Amniotic epithelial cell (primary cell): ENCODE measurements at regions not wholly inside any gene's neighbourhood (a gene's known extent, or its start where the extent isn't known, plus 50 kb on each side); places are given as distances from the start of the nearest gene placed in this dataset.
"Not testable (repeated sequence)": the region's sequence is repeated elsewhere in the genome, so short reads cannot be mapped to it uniquely, and the experiment has no call there.

Source experiments
- DNase-seq: peaks from one replicate; pipeline ENCODE4 v3.0.0-alpha.2; 2010; ENCODE audit warnings: low read depth

DNA sequence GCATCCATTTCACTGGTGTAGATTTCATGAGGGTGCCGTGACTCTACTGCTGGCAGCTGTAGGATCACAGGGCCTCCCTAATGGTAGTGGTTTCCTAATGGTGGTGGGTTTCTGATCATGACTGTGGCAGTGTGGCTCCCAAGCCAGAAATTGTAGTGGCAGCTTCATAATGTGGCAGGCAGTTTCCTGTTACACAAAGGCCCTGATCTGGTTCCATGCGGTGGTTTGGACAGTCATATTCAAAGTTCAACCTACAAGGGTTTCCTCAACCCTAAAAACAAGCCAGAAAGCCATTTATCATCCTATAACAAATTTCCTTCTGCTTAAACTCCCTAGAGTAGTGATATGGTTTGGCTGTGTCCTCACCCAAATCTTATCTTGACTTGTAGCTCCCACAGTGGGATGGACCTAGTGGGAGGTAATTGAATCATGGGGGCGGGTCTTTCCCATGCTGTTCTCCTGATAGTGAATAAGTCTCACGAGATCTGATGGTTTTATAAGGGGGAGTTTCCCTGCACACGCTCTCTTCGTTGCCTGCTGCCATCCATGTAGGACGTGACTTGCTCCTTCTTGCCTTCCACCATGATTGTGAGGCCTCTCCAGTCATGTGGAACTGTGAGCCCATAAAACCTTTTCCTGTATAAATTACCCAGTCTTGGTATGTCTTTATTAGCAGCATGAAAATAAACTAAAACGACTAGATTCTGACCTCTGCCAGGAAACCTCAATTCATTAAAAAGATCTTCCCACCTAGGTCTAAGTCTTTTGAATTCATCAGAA is 257.1 kb downstream of the EFCAB11 start:
- no peak for DNase-seq

DNA sequence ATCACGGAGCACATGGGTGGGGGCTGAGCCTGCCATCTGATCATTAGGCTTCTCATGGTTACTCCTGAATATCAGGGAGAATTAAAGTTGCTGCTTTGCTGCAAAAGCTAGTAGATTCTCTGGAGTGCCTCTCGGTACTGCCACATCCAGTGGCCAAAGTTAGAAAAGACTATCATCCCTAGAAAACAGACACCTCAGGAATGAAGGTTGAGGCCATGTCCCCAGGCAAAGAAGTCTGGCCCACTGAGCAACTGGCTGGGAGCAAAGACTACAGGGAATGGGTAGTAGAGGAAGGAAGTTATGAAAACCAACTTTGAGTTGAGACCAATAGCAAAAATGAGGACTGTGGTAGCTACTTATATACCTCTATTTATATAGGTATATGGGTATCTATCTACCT is 258.7 kb downstream of the EFCAB11 start:
- DNase-seq = no peak

DNA sequence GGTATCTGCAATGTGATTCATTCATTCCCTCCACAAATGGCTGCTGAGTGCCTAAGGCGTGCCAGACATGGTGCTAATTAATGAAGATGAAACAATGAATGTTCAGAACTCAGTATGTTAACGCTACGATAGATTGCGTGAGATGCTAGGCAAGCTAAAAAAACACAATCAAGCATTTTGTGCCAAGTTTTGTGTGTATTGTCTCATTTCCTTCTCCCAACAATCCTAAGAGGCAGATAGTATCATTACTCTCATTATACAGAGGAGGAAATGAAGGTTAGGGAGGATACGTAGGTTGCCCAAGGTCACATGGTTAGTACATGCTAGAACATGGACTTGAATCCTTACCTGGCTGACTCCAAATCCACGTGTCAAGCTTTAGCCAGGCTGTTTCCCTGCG is 264.4 kb downstream of the EFCAB11 start:
- DNase-seq = no peak

DNA sequence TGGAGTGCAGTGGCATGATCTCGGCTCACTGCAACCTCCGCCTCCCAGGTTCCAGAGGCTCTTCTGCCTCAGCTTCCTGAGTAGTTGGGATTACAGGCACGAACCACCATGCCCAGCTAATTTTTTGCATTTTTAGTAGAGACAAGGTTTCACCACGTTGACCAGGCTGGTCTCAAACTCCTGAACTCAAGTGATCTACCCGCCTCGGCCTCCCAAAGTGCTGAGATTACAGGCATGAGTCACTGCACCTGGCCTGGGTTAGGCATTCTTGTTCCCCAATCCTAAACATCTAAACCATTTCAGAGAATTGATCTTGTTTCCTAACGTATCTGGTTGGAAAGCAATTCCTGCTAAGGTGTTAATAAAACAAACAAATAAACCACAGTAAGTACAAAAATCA is 264.8 kb downstream of the EFCAB11 start:
- not testable (repeated sequence) for DNase-seq

DNA sequence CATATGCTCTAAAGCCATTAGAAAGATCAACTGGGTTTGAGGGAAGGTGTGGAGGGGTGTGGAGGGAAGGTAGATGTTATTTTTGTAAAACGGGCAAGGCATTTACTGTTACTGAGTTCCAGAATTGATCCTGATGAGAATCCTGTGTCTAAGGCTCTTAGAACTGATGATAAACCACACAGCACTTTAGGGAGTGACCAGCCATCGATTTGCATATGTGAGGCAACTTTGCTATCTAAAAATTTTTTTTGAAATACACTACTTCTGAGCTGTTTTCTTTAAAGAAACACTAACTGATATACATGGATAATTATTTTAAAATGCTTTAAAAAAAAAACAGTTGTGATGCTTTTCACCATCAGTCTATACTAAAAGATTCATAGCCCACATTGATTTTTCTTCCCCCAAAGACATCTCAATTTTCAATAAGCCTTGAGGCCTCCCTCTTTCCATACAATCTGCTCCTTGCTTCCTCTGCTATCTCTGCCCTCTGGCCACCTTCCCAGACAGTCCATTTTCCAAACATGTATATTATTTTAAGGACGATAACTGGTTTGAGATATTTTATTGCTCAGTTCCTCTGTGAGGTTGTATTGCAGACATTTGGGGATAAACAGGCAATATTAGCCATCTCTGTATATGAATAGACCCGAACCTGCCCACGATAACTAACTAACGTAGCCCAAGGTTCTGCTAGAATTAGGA is 265.9 kb downstream of the EFCAB11 start:
- DNase-seq = no peak

DNA sequence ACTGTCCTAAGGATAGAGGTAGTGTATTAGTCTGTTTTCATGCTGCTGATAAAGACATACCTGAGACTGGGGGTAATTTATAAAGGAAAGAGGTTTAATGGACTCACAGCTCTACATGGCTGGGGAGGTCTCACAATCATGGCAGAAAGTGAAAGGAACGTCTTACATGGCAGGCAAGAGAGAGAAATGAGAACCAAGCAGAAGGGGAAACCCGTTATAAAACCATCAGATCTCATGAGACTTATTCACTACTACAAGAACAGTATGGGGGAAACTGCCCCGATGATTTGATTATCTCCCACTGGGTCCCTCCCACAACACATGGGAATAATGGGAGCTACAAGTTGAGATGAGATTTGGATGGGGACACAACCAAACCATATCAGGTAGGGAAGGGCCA is 267.4 kb downstream of the EFCAB11 start:
- DNase-seq = not testable (repeated sequence)

DNA sequence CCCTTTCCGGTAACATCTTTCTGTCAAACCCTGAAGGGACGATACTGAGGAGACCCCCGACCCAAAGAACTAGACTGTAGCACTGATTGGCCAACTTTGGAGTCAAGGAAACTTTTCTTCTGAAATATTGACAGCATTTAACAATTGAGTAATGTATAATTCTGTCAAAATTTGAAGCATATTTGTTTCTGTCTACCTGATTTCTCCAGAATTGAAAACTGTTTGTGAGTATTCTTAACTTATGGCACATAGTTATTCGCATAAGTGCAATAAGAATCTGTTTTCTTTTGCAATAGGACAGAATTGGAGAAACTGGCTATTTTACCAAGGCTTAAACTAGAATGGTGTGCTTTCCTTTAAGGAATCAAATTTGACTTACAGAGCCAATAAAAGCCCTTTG is 267.1 kb upstream of the FOXN3 start:
- DNase-seq = no peak

DNA sequence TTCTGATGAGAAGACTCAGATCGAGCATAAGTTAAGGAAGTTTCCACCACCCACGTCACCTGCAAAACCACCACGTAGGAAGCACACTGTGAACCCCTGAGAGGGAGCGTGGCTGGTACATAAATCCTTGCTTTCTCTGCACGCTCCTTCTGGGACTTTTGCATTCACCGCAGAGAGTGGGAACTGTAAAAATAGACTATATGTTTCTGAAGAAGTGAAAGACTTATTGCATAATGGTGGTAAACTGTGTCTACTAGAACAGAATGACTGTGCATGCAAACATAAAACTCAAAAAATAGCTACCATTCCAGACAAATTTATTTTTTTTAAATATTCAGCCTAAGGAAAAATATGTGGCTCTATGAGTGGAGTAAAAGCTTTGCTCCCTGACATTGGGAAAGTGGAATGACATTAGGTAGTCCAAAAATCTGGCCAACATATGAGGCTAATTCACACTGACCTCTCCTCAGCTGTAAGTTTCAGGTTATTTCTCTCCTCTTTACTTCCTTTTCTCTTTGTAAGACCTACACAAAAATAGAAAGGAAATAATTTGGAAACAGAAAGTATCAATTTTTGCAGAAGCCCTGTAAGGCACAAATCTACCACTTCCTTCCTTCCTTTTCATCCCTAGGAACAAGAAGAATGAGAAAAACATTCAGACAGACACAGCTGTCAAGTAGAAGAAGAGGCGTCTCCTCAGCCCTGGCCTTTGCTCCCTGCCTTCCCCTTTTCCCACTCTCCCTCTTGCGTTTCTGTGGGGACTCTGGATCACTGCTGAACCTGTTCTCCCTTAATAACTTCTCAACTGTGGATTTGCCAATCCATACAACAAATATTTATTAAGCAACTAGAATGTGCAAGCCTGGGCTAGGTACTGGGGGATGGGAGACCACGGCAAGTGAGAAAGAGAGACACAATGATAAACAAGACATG is 264.3 kb upstream of the FOXN3 start:
- peak; percentile 32 for DNase-seq

DNA sequence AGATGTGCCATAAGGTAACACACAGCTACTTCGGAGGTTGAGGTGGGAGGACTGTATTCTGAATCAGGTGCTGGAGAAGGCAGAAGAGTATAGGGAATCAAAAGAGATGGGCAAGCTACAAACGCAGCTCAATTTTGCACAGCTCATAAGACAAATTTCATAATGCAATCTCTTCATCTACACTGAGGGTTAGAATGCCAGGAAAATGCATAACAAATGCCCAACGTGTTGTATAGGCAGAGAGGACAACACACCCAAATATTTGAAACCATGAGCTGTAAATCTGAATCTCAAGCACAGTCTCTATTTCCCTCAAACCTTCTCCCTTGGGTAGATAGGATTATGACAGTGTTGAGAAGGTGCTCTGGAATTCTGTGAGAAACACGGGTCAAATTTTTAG is 263.1 kb upstream of the FOXN3 start:
- DNase-seq = no peak

DNA sequence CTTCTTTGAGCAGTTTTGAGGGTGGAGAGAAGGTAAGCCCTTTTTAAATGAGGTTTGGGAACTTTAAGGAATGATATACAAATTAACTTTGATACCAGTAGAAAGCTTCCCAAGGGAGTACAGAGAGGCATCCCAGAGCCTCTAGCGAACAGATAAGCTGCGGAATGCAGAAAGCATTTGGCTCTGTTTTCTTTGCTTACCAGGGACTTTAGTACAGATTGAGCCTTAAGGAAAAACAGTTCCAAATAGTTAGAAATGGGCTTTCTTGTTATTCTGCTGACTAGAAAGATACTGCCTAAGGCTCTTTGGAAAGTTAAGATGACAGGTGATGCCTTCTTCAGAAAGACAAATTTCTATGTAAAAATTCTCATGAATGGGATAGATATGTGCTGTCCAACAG is 261.7 kb upstream of the FOXN3 start:
- DNase-seq = peak; percentile 33

DNA sequence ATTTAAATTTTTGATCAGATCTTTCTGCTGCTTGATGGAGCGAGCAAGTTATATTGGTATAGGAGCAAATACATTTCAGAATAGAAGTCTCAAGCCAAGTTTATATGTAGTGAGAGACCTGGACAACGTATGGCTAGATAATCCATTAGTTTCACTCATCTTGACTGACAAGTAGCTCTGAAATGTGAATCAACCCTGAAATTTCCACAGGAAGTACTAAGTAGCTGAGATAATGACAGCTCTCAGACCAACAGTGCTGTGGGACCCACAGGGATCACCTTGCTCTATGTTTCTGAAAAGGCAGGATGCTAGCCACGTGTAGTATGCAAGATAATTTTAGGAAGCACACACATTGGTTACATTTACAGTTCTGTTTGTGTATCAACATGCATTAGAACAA is 258.6 kb upstream of the FOXN3 start:
- no peak for DNase-seq

DNA sequence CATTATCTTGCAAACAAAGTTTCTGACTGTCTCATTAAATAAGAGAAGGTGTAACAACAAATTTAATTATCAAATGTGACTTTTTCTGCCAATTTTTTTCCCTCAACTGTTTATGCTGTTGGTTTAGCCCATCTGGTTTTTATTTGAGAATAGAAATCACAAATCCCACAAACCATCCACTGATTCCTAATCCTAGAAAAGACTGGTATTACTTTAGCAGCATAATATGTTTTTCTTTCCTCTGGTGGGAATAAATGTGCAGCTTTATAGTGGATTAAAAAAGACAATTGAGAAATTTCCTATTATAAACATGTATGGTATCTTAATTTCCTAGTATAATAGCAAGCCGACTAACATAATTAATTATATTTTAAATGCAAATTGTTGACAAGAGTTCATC is 257.9 kb upstream of the FOXN3 start:
- no peak for DNase-seq

DNA sequence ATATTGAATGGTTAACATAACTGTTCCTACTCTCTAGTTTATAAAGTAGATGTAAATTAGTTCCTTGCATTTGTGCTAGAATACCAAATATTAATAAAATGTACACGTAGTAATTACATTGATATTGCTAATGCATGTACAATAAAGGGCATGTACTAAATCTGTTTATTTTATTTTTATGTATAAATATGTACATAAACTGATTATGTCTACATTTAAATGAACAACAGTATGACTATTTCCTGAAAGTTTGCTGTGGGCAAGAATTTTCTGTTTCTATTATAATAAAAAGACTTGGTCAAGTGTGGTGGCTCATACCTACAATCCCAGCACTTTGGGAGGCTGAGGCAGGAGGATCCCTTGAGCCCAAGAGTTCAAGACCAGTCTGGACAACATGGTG is 257.2 kb upstream of the FOXN3 start:
- no peak for DNase-seq

DNA sequence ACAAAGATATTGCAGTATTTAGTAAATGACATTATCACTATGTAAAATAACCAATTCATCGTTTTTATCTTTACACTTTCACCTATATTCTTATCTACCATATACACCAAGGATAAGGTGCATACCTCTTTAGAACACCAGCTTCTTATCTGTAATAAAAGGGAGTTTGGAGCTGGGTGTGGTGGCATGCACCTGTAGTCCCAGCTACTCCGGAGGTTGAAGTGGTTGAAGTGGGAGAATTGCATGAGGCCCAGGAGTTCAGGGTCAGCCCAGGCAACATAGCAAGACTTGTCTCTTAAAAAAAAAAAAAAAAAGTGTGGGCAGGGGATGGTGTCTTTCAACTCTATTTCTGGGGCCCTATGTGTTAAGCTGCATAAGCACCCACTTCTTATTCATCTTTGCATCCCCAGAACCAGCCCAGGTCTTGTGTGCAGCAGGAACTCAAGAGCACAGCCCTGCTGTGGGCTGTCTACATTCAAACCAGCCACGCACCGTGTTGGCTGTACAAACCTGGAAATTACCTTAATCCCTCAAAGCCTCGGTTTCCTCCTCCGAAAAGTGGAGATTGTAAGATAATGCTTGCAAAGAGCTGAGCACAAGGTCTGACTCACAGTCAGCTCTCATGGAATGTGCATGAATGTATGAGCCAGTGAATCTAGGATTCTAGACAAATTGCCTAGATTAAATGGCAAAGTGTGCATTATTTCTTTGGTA is 256.6 kb upstream of the FOXN3 start:
- peak; percentile 84 for DNase-seq

DNA sequence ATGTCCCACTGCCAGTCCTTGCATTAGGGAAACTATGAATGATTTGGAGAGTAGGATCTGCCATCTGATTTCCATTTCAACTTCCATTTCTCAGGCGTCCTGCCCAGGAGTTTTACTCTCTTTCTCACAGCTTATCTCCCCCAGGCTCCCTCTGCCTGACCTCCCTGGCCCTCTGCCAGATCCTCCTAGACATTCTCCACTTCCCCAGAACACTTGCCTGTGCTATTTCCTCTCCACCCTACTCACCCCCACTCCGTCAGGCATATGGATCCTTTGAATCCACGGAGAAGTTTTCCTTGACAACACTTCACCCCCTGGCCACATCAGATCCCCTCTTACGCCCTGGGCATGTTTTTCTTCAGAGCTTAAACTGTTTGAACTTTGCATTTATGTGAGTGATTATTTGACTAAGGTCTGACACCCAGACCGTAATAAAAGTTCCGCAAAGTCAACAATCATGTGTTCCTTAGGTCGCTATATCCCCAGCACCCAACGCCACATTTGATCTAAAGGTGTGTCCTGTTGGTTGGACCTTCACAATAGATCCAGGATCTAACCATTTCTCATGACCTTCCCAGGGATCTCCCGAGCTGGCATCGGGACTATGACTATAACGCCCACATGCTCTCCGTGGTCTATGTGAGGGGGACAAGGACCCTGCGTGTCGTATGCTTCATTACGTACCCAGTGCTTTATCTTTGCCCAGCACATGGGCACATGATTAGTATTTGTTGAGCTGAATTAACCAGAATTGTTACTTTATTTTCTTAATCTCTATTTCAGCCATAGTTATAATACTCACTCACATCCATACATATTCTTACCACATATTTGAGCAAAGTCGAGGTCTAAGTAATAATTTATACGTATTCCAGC is 255.8 kb upstream of the FOXN3 start:
- peak; percentile 67 for DNase-seq

DNA sequence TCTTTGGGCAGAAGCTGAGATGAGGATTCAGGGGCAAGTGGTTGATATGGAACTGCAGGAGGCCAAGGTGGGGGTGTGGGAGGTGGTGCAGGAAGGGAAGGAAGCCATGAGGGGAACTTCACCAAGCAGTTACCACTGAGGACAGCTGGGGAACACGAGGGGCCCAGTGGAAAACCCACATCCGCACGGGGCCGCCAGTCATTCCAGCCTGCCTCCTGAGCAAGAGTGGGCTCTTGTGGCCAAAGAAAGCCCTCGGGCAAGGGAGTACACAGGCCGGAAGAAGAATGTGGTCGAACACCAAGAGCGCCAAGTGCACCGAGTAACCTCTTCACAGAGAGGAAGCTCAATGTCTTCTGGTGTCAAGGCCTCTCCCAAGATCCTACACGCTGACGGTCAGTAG is 252.2 kb upstream of the FOXN3 start:
- DNase-seq = no peak

DNA sequence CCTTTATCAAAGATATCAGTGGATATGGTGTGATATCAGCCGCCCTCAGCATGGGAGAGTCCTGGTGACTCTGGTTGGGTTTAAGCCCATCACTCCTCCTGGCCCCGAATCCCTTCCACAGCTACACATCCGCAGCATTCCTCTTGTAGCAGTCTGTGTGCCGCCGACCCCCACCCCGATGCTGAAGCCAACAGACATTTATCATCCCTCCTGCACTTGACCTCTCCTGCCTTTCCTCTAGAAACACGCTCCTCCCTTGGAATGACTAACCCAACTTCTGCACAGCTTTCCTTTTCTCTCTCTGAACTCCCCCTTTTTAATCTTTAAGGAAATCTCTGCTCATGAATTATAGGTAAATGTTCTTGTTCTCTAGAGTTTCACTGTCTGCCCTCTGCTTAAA is 250.9 kb upstream of the FOXN3 start:
- DNase-seq = peak; percentile 81

DNA sequence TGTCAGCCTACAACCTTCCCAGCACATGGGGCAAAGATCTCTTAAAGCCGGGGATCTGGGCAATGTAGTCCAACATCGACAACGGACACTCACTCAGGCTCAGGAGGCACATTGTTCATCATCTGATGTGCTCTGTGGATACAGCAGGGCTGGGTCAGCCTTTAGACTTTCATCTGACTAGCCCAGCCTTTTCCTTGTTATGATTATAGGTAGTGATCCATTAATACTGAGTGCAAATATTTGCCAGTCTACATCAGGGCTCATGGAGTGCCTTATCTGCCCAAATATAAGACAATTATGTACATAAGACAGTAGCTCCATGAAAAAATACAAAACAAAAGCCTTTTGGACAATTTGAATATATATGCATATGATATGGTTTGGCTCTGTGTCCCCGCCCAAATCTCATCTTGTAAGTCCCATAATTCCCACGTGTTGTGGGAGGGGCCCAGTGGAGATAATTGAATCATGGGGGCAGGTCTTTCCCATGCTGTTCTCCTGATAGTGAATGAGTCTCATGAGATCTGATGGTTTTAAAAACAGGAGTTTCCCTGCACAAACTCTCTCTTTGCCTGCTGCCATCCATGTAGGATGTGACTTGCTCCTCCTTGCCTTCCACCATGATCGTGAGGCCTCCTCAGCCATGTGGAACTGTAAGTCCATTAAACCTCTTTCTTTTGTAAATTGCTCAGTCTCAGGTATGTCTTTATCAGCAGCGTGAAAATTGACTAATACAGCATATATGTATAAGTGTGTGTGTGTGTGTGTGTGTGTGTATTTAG is 248.5 kb upstream of the FOXN3 start:
- not testable (repeated sequence) for DNase-seq

DNA sequence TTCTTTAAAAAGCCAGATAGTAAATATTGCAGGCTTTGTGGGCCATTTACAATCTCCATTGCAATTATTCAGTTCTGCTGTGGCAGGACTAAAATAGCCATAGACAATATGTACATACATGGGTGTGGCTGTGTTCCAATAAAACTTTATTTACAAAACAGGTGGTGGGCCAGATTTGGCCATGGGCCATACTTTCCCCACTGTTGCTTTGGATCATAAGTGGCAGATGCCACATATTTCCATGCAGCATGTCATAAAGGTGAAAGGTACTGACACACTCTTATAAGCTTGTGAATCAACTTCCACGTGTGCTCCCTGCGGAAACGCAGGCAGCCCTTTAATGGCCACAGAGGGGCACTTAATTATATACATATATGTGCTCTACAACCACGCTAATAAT is 244.4 kb upstream of the FOXN3 start:
- no peak for DNase-seq

DNA sequence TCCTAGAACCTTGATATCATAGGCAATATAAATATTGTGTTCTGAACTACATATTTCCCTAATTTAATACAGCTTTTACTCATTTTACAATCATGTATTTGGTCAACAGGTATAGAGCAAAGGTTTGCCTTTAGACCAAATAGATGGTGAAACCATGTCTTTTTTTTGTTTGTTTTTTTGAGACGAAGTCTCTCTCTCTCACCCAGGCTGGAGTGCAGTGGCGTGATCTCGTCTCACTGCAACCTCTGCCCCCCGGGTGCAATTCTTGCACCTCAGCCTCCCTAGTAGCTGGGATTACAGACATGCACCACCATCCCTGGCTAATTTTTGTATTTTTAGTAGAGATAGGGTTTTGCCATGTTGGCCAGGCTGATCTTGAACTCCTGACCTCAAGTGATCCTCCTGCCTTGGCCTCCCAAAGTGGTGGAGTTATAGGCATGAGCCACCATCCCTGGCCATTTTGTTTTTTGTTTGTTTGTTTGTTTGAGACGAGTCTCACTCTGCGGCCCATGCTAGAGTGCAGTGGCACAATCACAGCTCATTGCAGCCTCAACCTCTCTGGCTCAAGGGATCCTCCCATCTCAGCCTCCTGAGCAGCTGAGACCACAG is 243.7 kb upstream of the FOXN3 start:
- DNase-seq = not testable (repeated sequence)
